CD4-positive, alpha-beta T cell treated with Interleukin-4 for 1 hour (primary cell): ENCODE measurements at regions not wholly inside any gene's neighbourhood (a gene's known extent, or its start where the extent isn't known, plus 50 kb on each side); places are given as distances from the start of the nearest gene placed in this dataset.

Experiments used
- DNase-seq, 2 donors: peaks; one replicate each; pipeline ENCODE4 v3.0.0-alpha.2; 2020 to 2022

GRCh38 chr18:45169610-45170009 is 445.7 kb upstream of the SLC14A2 start:
- no peak for DNase-seq

GRCh38 chr18:45171679-45172191 is 443.5 kb upstream of the SLC14A2 start:
- DNase-seq: no peak

GRCh38 chr18:45173327-45173726 is 441.9 kb upstream of the SLC14A2 start:
- DNase-seq: no peak

- no peak for DNase-seq
These were observed 441.3 kb upstream of the SLC14A2 start for GRCh38 chr18:45173799-45174519.

- DNase-seq: no peak
These were observed 440.6 kb upstream of the SLC14A2 start for GRCh38 chr18:45174629-45175136.

- no peak for DNase-seq
These were observed 439.8 kb upstream of the SLC14A2 start for GRCh38 chr18:45175511-45175910.

GRCh38 chr18:45186832-45187231 is 428.4 kb upstream of the SLC14A2 start:
- no peak for DNase-seq

- no peak for DNase-seq
These were observed 423.5 kb upstream of the SLC14A2 start for GRCh38 chr18:45191795-45192194.

GRCh38 chr18:45197526-45197970 is 417.7 kb upstream of the SLC14A2 start:
- DNase-seq: no peak

- DNase-seq: no peak
These were observed 416.8 kb upstream of the SLC14A2 start for GRCh38 chr18:45198526-45198925.

- DNase-seq: no peak
These were observed 414.2 kb upstream of the SLC14A2 start for GRCh38 chr18:45201029-45201428.

GRCh38 chr18:45201489-45201888 is 413.8 kb upstream of the SLC14A2 start:
- no peak for DNase-seq

GRCh38 chr18:45202061-45202460 is 413.2 kb upstream of the SLC14A2 start:
- DNase-seq: no peak

GRCh38 chr18:45203677-45204076 is 411.6 kb upstream of the SLC14A2 start:
- no peak for DNase-seq

GRCh38 chr18:45207328-45207727 is 407.9 kb upstream of the SLC14A2 start:
- no peak for DNase-seq

GRCh38 chr18:45208164-45208563 is 407.1 kb upstream of the SLC14A2 start:
- no peak for DNase-seq

- DNase-seq: peak; percentile 74 to 80
These were observed 402.9 kb upstream of the SLC14A2 start for GRCh38 chr18:45212181-45213039.

GRCh38 chr18:45213040-45213333 is 402.3 kb upstream of the SLC14A2 start:
- no peak for DNase-seq

- DNase-seq: no peak
These were observed 396.8 kb upstream of the SLC14A2 start for GRCh38 chr18:45218436-45218835.

- no peak for DNase-seq
These were observed 393.9 kb upstream of the SLC14A2 start for GRCh38 chr18:45221363-45221762.

- DNase-seq: no peak
These were observed 393.1 kb upstream of the SLC14A2 start for GRCh38 chr18:45222180-45222579.

GRCh38 chr18:45227001-45227742 is 388.1 kb upstream of the SLC14A2 start:
- DNase-seq: no peak

- DNase-seq: no peak
These were observed 386.4 kb upstream of the SLC14A2 start for GRCh38 chr18:45228796-45229388.
